PC-9 (cell line): ENCODE measurements at regions not wholly inside any gene's neighbourhood (a gene's known extent, or its start where the extent isn't known, plus 50 kb on each side); places are given as distances from the start of the nearest gene placed in this dataset.
"Not testable (repeated sequence)": the region's sequence is repeated elsewhere in the genome, so short reads cannot be mapped to it uniquely, and the experiment has no call there.

Source experiments
- BruUV-seq: library from RNA; stranded (reverse); fragments of 400-500 nt; replicated peaks from 2 replicates; lab custom pipeline; 2021; lab: Mats Ljungman, UMichigan
- CTCF ChIA-PET: fragments of 300-600 bp; sonication (Branson Sonifier 250); formaldehyde crosslinking; loops from one replicate; lab custom pipeline; 2022; ENCODE audit warnings: antibody characterized with exemption; lab: Charles Lee
- POLR2A ChIA-PET: fragments of 300-600 bp; sonication (Branson Sonifier 250); formaldehyde crosslinking; loops from one replicate; lab custom pipeline; 2022; ENCODE audit warnings: antibody characterized with exemption; ENCODE audit not compliant: unreplicated experiment; lab: Charles Lee
- DNase-seq, 2 experiments: peaks; one replicate each; pipeline versions ENCODE4 v3.0.0 to v3.0.0-alpha.2; 2015 to 2022; ENCODE audit warnings: mixed read lengths in 1 of 2
- H2AFZ ChIP-seq: fragments of 200-600 bp; sonication (generic); 2 replicates; pipeline ENCODE4 v1.8.1; 2017; ENCODE audit warnings: antibody characterized with exemption
- H3F3A ChIP-seq: fragments of 200-600 bp; sonication (generic); 2 replicates; pipeline ENCODE4 v1.8.1; 2017; ENCODE audit warnings: antibody characterized with exemption, mild to moderate bottlenecking, low read depth; ENCODE audit not compliant: insufficient read depth
- H3K27ac ChIP-seq: fragments of 200-600 bp; sonication (generic); 2 replicates; pipeline ENCODE4 v1.6.1; 2016; ENCODE audit warnings: mixed run types
- H3K27me3 ChIP-seq: fragments of 200-600 bp; sonication (generic); 2 replicates; pipeline ENCODE4 v1.6.1; 2016; ENCODE audit warnings: low read depth, mixed run types; ENCODE audit not compliant: insufficient read depth
- H3K36me3 ChIP-seq: fragments of 200-600 bp; sonication (generic); 2 replicates; pipeline ENCODE4 v1.6.1; 2016; ENCODE audit warnings: low read depth, mixed run types
- H3K4me1 ChIP-seq: fragments of 200-600 bp; sonication (generic); replicated peaks from 2 replicates; pipeline ENCODE4 v1.6.1; 2016; ENCODE audit warnings: mixed run types; ENCODE audit not compliant: insufficient read depth
- H3K4me2 ChIP-seq: fragments of 200-600 bp; sonication (generic); 2 replicates; pipeline ENCODE4 v1.6.1; 2017; ENCODE audit warnings: mixed run types
- H3K4me3 ChIP-seq: fragments of 200-600 bp; sonication (generic); 2 replicates; pipeline ENCODE4 v1.6.1; 2016; ENCODE audit warnings: mixed run types
- H3K79me2 ChIP-seq: fragments of 200-600 bp; sonication (generic); 2 replicates; pipeline ENCODE4 v1.6.1; 2017; ENCODE audit warnings: low read depth, mixed run types
- H3K9me2 ChIP-seq: fragments of 200-600 bp; sonication (generic); 2 replicates; pipeline ENCODE4 v1.8.1; 2017; ENCODE audit warnings: mild to moderate bottlenecking; ENCODE audit not compliant: insufficient read depth
- H3K9me3 ChIP-seq: fragments of 200-600 bp; sonication (generic); 2 replicates; pipeline ENCODE4 v1.8.1; 2016; ENCODE audit warnings: low read depth; ENCODE audit not compliant: insufficient read depth
- H4K20me1 ChIP-seq: fragments of 200-600 bp; sonication (generic); 2 replicates; pipeline ENCODE4 v1.8.1; 2017; ENCODE audit not compliant: insufficient read depth
- intact Hi-C: fragments of 100-400 bp; cut with micrococcal nuclease; formaldehyde crosslinking; loops from one replicate; pipeline ENCODE4 v1.10.0; 2022; ENCODE audit not compliant: unreplicated experiment

DNA sequence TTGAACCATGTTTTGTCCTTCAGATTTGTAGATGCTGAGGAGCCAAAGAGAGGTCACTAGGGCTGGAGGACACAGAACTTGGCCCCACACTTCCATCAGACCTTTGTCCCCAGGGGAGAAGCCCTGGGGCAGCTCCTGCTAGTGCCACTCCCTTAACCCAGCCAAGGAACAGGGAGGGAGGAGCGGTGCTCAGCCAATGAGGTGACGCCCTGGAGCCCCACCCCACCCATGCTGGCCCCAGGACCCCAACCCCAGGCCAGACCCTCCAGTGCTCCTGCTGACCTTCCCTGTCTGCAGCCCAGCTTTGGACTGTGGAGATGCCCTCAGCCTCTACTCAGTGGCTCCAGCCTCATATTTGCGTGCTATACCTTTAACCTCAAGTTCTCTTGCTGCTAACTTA is 1951.9 kb downstream of the FOXD4L5 start:
- intact Hi-C loops, BruUV-seq, H4K20me1 ChIP-seq: not testable (repeated sequence)

DNA sequence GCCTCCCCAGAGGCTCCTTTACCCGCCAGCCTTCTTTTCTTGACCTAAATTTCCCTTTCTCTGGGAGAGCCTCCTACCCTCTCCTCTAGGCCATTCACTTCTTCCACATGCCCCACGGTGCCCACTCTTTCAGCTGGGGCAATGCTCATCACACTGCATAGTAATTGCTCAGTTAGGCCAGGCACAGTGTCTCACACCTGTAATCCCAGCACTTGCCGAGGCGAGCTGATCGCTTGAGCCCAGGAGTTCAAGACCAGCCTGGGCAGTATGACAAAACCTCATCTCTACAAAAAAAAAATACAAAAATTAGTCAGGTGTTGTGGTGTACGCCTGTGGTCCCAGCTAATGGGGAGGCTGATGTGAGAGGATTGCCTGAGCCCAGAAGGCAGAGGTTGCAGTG is 1956.7 kb downstream of the FOXD4L5 start:
- intact Hi-C loops, H3K9me3 ChIP-seq, H2AFZ ChIP-seq, POLR2A ChIA-PET, CTCF ChIA-PET, H3K4me2 ChIP-seq, H3K9me2 ChIP-seq, H3K4me1 ChIP-seq, BruUV-seq, H3F3A ChIP-seq, H3K36me3 ChIP-seq, H4K20me1 ChIP-seq, H3K27me3 ChIP-seq, DNase-seq, H3K27ac ChIP-seq, H3K79me2 ChIP-seq, H3K4me3 ChIP-seq: not testable (repeated sequence)

More for the DNA sequence above, 1951.9 kb downstream of the FOXD4L5 start:
- CTCF ChIA-PET, H3K9me2 ChIP-seq, H3F3A ChIP-seq, H2AFZ ChIP-seq, DNase-seq, H3K27me3 ChIP-seq, H3K79me2 ChIP-seq, POLR2A ChIA-PET, H3K9me3 ChIP-seq, H3K4me2 ChIP-seq, H3K4me1 ChIP-seq, H3K4me3 ChIP-seq, H3K27ac ChIP-seq, H3K36me3 ChIP-seq: not testable (repeated sequence)

DNA sequence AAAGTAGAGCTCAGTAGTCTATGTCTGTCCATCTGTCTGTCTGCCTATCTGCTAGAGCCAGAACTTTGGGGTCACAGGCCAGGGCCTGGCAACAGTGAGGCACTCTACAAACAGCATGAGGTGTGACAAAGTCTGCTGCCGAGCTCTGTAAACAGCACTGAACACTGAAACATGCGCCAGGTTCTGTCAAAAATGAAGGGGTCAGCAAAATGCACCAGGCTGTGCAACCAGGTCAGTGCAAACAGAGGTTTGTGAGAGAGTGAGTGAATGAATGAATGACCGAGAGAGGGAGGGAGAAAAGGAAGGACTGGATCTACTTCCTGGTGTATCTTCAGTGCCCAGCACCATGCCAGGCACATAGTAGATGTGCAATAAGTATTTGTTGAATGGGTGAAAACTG is 1957.8 kb downstream of the FOXD4L5 start:
- BruUV-seq, H3K36me3 ChIP-seq, H3K79me2 ChIP-seq, CTCF ChIA-PET, POLR2A ChIA-PET, DNase-seq, H3K4me3 ChIP-seq, intact Hi-C loops, H3K27me3 ChIP-seq, H3K27ac ChIP-seq, H3K4me1 ChIP-seq, H3F3A ChIP-seq, H3K9me3 ChIP-seq, H2AFZ ChIP-seq, H3K9me2 ChIP-seq, H3K4me2 ChIP-seq, H4K20me1 ChIP-seq: not testable (repeated sequence)

DNA sequence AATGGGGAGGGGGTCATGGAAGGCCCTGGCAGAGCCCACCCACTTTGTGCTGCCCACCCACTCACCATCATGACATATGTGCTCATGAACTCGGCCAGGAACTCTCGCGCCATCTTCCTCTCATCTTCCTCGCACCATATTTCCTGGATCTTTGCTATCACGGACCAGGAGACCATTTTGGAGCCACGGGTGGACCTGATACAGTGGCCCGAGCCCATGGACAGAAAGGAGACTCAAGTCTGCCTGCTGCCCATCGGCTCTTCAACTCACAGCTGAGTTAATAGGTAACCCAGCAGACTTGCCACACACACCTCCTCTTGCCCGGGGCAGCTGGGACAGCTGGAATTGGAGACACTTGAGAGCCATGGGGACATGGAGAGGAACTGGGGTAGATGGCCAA is 1958.3 kb downstream of the FOXD4L5 start:
- CTCF ChIA-PET, H3K4me2 ChIP-seq, H2AFZ ChIP-seq, H3K4me3 ChIP-seq, H3K9me2 ChIP-seq, H3K27ac ChIP-seq, H3K36me3 ChIP-seq, H3F3A ChIP-seq, H3K4me1 ChIP-seq, H3K27me3 ChIP-seq, H3K79me2 ChIP-seq, POLR2A ChIA-PET, H3K9me3 ChIP-seq, intact Hi-C loops, H4K20me1 ChIP-seq, DNase-seq, BruUV-seq: not testable (repeated sequence)

DNA sequence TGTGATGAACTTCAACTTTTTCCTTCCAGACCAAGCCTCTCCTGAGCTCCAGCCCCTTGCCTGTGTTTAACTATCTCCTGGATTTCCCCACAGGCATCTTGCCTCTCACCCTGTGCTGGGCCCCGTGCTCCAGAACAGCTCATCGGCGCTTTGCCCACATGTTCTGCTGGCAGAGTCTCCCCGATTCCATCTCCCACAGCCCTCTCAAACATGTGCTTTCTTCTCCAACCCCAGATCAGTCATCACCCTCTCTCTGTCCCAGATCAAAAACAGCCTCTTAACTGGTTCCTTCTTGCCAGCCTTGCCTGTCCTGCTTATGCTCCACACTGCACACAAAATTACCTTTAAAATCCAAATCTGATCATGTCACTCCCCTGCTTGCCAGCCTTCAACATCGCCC is 1959.3 kb downstream of the FOXD4L5 start:
- H3K9me2 ChIP-seq, H3K27me3 ChIP-seq, H3K9me3 ChIP-seq, H3K4me1 ChIP-seq, BruUV-seq, H4K20me1 ChIP-seq, H3K4me3 ChIP-seq, CTCF ChIA-PET, H3K79me2 ChIP-seq, H2AFZ ChIP-seq, H3K36me3 ChIP-seq, H3F3A ChIP-seq, POLR2A ChIA-PET, H3K27ac ChIP-seq, intact Hi-C loops, H3K4me2 ChIP-seq, DNase-seq: not testable (repeated sequence)

DNA sequence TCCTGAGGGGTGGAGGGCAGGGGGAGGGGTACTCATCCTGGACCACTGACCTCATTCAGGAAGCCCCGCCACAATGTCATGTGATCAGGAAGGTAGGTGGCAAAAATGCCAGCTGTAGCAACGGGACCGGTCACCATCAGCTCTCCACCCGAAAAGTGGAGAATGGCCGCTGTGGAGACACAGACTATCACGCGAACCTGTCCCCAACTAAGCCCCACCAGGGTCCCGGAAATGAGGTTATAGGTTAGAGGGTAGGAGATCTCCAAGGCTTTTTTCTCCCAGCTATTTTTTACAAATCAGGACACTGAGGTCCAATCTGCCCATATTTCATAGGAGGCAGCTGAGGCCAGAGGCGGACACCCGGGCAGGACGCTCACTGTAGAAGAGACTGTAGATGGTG is 1966.9 kb downstream of the FOXD4L5 start:
- DNase-seq, intact Hi-C loops, H3K4me2 ChIP-seq, H2AFZ ChIP-seq, H3K9me2 ChIP-seq, H3K9me3 ChIP-seq, POLR2A ChIA-PET, H3K27me3 ChIP-seq, H3K27ac ChIP-seq, H3F3A ChIP-seq, BruUV-seq, H4K20me1 ChIP-seq, H3K79me2 ChIP-seq, H3K4me3 ChIP-seq, CTCF ChIA-PET, H3K4me1 ChIP-seq, H3K36me3 ChIP-seq: not testable (repeated sequence)

DNA sequence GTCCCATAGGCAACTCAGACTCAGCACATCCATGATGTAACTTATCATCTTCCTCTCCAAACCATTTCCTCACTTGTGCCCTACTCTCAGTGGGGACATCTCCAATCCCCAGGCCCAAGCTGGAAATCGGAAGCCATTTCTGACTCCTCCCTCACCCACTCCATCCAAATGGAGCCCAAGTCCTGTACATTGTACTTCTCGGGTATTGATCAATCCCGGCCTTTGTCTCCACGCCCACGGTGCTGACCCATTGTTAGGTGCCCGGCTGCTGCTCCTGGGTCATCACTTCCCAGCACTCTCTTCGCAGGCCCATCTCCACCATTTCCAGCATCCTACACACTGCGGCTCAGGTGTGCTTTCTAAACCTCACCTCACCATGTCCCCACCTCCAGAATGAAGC is 1969.6 kb downstream of the FOXD4L5 start:
- H3K4me2 ChIP-seq, BruUV-seq, H3K27me3 ChIP-seq, H3K9me2 ChIP-seq, H4K20me1 ChIP-seq, DNase-seq, POLR2A ChIA-PET, H3K9me3 ChIP-seq, H2AFZ ChIP-seq, CTCF ChIA-PET, intact Hi-C loops, H3K79me2 ChIP-seq, H3K4me1 ChIP-seq, H3K36me3 ChIP-seq, H3F3A ChIP-seq, H3K4me3 ChIP-seq, H3K27ac ChIP-seq: not testable (repeated sequence)

DNA sequence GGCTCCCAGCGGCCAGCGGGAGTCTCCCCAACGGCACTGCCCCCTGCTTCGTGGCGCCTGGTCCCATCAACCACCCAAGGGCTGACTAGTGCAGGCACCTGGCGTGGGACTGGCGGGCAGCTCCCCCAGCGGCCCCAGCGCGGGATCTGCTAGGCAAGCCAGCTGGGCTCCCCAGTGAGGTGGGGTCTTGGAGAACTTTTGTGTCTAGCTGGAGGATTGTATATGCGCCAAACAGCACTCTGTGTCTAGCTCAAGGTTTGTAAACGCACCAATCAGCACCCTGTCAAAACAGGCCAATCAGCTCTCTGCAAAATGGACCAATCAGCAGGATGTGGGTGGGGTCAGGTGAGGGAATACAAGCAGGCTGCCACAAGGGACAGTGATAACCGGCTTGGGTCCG is 1988.2 kb downstream of the FOXD4L5 start:
- H4K20me1 ChIP-seq, H3K4me1 ChIP-seq, H3K79me2 ChIP-seq, H3K27me3 ChIP-seq, CTCF ChIA-PET, H2AFZ ChIP-seq, H3F3A ChIP-seq, H3K36me3 ChIP-seq, H3K9me2 ChIP-seq, H3K27ac ChIP-seq, POLR2A ChIA-PET, BruUV-seq, intact Hi-C loops, H3K4me2 ChIP-seq, H3K9me3 ChIP-seq, DNase-seq, H3K4me3 ChIP-seq: not testable (repeated sequence)
